AG09319 (cell line): ENCODE measurements at regions not wholly inside any gene's neighbourhood (a gene's known extent, or its start where the extent isn't known, plus 50 kb on each side); places are given as distances from the start of the nearest gene placed in this dataset.
"Not testable (repeated sequence)": the region's sequence is repeated elsewhere in the genome, so short reads cannot be mapped to it uniquely, and the experiment has no call there.

ENCODE experiments used
- DNase-seq: peaks from one replicate; pipeline ENCODE4 v3.0.0-alpha.2; 2010; ENCODE audit warnings: low read depth; ENCODE audit errors: extremely low read depth
- CTCF ChIP-seq: IDR thresholded peaks from 2 replicates; pipeline ENCODE4 v1.5.1; 2011; ENCODE audit warnings: low read depth, mild to moderate bottlenecking, inconsistent platforms, low read length, moderate library complexity

DNA sequence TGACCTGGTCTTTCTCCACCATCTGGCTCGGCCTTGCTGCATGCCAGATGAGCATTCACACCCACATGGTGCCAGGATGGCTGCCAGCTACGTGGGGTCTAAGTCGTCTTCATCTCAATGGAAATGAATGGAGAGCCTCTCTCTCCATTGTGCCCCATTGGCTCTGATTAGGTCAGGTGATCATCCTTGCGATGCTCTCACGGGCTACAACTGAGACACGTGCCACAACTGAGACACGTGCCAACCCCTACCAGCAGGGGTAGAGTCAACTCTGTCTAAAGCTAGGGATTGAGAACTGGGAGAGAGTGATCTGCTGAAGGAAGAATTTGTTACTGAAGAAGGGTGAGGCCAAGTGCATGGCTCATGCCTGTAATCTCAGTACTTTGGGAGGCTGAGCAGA is 67.3 kb upstream of the RALY start:
- no peak for TF ChIP-seq CTCF
- DNase-seq = no peak

GRCh38 chr20:33927724-33928123 is 66.0 kb upstream of the RALY start:
- no peak for TF ChIP-seq CTCF
- DNase-seq = no peak

DNA sequence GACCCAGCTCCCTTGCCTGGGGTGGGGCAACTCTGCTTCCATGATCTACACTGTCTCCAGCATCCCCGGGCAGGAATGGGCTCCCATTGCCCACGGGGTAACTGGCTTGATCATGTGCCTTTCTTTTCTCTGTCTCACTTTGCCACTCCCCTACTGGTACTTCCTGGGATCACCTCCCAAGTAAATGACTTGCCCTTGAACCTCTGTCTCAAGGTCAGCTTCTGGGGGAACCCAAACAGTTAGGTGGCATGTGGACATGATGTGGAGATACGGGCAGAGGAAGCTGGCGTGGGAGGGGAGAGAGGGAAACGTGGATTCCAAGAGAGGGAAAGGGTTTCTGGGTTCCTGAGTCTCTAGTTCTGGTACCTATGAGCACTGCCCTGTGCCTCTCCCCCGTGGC is 63.8 kb upstream of the RALY start:
- DNase-seq = no peak
- no peak for TF ChIP-seq CTCF

GRCh38 chr20:33933469-33933909 is 60.2 kb upstream of the RALY start:
- peak; percentile 61 for TF ChIP-seq CTCF
- DNase-seq = peak; percentile 31

DNA sequence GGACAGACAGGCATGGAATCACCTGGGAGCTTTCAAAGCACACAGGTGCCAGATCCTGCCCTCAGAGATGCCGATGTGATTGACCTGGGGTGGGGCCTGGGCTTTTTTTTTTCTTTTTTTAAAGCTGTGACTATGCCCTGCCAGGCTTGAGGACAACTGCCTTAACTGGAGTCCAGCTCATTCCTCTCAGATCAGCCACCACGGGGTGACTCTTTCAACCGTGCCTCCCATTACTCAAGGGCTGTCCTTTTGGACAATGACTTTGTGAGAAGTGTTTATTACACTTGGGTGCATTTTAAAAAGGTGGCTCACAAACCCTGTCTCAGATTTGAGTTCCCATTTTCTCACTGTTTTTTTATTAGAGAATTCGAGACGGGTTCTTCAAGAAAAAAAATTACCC is 57.1 kb upstream of the RALY start:
- DNase-seq = no peak
- no peak for TF ChIP-seq CTCF

- DNase-seq = not testable (repeated sequence)
Measured at GRCh38 chr20:33939031-33939430, 54.7 kb upstream of the RALY start.

GRCh38 chr20:33940666-33941065 is 53.0 kb upstream of the RALY start:
- DNase-seq = no peak
- TF ChIP-seq CTCF = no peak
